ENCODE measurements at regions not wholly inside any gene's neighbourhood (a gene's known extent, or its start where the extent isn't known, plus 50 kb on each side); places are given as distances from the start of the nearest gene placed in this dataset.

GRCh38 chr11:114921697-114922096, 243.4 kb downstream of the NXPE2 start:
- H3K36me3 Mint-ChIP-seq: no peaks in the 10 kb centered on the region
- no peak overlapping the region for H3K4me3 Mint-ChIP-seq
- no peaks in the 10 kb centered on the region for H3K9me3 Mint-ChIP-seq
- H3K4me1 Mint-ChIP-seq (ENCODE audit: unreplicated experiment): no peaks in the 10 kb centered on the region
- H3K27ac Mint-ChIP-seq: no peak overlapping the region
- DNase-seq (ENCODE audit: extremely low spot score, unreplicated experiment): no peak
- H3K27me3 Mint-ChIP-seq: peaks cover 21% of the 10 kb centered on the region
- TF ChIP-seq, protein P1, sequence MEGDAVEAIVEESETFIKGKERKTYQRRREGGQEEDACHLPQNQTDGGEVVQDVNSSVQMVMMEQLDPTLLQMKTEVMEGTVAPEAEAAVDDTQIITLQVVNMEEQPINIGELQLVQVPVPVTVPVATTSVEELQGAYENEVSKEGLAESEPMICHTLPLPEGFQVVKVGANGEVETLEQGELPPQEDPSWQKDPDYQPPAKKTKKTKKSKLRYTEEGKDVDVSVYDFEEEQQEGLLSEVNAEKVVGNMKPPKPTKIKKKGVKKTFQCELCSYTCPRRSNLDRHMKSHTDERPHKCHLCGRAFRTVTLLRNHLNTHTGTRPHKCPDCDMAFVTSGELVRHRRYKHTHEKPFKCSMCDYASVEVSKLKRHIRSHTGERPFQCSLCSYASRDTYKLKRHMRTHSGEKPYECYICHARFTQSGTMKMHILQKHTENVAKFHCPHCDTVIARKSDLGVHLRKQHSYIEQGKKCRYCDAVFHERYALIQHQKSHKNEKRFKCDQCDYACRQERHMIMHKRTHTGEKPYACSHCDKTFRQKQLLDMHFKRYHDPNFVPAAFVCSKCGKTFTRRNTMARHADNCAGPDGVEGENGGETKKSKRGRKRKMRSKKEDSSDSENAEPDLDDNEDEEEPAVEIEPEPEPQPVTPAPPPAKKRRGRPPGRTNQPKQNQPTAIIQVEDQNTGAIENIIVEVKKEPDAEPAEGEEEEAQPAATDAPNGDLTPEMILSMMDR (conservative IDR thresholded peaks at IDR 0.05): no peak

DNA sequence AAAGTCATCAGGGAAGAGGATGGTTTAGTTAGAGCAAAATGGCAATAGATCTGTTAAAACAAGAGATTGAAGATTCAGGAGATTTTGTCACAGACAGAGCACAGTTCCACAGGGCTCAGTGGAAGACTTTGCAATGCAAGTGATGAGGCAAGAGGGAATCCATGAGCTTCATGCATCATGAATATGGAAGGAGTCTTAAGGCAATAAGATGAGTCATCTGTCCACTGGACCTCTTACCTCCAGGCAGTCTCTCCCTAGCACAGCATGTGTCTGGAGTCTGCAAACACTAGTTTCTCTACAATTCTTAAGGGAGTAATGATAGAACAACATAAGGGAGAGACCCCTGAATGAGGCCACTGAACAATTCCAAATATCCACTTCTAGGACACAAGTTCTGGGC, 245.7 kb downstream of the NXPE2 start:
- DNase-seq (ENCODE audit: extremely low spot score, unreplicated experiment): no peak
- TF ChIP-seq, protein P1 (conservative IDR thresholded peaks at IDR 0.05): no peak
- Mint-ChIP-seq H3K36me3 (no peaks in the 10 kb centered on the region), H3K4me1 (ENCODE audit: unreplicated experiment) (no peaks in the 10 kb centered on the region), H3K27me3 (peaks cover 21% of the 10 kb centered on the region), H3K27ac (no peak overlapping the region), H3K4me3 (no peak overlapping the region), H3K9me3 (no peaks in the 10 kb centered on the region)

GRCh38 chr11:114925591-114925990, 247.3 kb downstream of the NXPE2 start:
- Mint-ChIP-seq H3K4me1 (ENCODE audit: unreplicated experiment) (no peaks in the 10 kb centered on the region), H3K27me3 (peaks cover 18% of the 10 kb centered on the region), H3K36me3 (no peaks in the 10 kb centered on the region), H3K27ac (no peak overlapping the region), H3K4me3 (no peak overlapping the region), H3K9me3 (no peaks in the 10 kb centered on the region)
- TF ChIP-seq, protein P1 (conservative IDR thresholded peaks at IDR 0.05): no peak
- no peak for DNase-seq (ENCODE audit: extremely low spot score, unreplicated experiment)

GRCh38 chr11:114928260-114928870, 250.0 kb downstream of the NXPE2 start:
- no peaks in the 10 kb centered on the region for H3K4me1 Mint-ChIP-seq (ENCODE audit: unreplicated experiment)
- peaks cover 10% of the 10 kb centered on the region for H3K9me3 Mint-ChIP-seq
- DNase-seq (ENCODE audit: extremely low spot score, unreplicated experiment): no peak
- peaks cover 12% of the 10 kb centered on the region for H3K27me3 Mint-ChIP-seq
- no peak overlapping the region for H3K4me3 Mint-ChIP-seq
- no peaks in the 10 kb centered on the region for H3K36me3 Mint-ChIP-seq
- TF ChIP-seq, protein P1 (conservative IDR thresholded peaks at IDR 0.05): no peak
- no peak overlapping the region for H3K27ac Mint-ChIP-seq

DNA sequence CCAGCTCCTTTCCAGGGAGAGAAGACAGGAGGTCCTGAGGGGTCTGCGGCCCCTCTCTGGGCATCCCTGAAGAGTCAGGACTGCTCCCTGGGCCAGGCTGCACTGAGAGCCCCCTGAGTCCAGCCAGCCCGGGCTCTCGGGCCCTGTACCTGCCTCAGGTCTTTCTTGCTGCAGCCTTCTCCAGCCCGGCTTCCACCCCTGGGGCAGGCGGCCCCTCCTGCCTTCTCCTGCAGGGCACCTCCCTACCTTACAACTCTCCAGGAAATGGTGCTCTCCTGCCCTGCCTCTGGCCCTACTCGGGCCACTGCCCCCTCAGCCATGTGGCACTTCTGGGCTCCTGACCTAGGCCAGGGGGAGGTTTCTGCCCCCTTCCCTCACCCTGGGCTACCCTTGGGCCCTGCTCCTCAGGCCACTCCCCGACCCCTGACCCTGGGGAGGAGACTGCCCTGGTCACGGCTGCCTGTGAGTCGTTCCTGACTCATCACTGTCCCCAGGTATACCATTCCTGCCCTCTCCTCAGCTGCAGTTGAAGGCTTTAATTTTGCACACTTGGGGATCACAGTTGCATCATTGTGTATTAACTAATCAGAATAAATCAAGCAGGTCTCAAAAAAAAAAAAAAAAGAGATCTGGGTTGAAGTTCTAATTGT, 251.1 kb downstream of the NXPE2 start:
- Mint-ChIP-seq H3K27me3 (peaks cover 12% of the 10 kb centered on the region), H3K9me3 (peaks cover 13% of the 10 kb centered on the region), H3K27ac (no peak overlapping the region), H3K36me3 (no peaks in the 10 kb centered on the region), H3K4me3 (no peak overlapping the region), H3K4me1 (ENCODE audit: unreplicated experiment) (no peaks in the 10 kb centered on the region)
- no peak for DNase-seq (ENCODE audit: extremely low spot score, unreplicated experiment)
- TF ChIP-seq, protein P1 (conservative IDR thresholded peaks at IDR 0.05): no peak
